G401 (cell line): ENCODE measurements at regions not wholly inside any gene's neighbourhood (a gene's known extent, or its start where the extent isn't known, plus 50 kb on each side); places are given as distances from the start of the nearest gene placed in this dataset.
"Not testable (repeated sequence)": the region's sequence is repeated elsewhere in the genome, so short reads cannot be mapped to it uniquely, and the experiment has no call there.

Experiments used
- DNase-seq: peaks from one replicate; pipeline ENCODE4 v3.0.0-alpha.2; 2015; ENCODE audit warnings: low spot score
- in situ Hi-C: cut with HindIII; loops from 2 replicates; pipeline ENCODE4 v1.10.0; 2016; ENCODE audit warnings: low sequenced_read_pairs, mixed read lengths

DNA sequence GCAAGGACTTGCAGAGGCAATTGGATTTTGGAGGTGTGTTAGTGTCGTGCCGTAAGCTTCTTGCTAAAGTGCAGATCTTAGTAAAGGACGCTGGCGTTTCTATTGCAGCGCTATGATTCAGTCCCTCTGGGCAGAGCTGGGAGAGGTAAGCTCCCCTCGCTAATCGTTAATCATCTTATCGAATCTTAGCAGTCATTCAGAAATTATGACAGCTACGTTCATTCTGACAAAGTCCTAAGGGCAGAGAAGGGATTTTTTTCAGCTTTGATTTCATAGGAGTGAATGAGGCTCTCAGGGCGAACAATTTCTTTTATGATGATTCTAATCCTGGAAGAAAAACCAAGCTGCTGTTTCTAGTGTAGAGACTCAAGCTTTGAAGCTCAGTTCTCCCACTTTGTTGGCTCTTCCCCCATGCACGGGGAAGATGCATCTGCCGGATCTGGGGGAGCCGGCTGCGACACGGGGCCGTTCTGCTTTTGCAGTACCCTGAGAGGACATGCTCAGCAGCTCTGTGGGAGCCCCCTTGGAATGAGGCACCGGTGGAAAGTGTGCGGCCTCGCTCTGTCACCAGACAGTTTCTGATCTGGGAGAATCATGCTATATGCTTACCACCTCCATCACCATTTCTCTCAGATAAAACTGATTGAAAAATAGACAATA lies 79.1 kb upstream of the SLC22A23 start:
- DNase-seq, result no peak
- in situ Hi-C loops, result no loop called here

- in situ Hi-C loops, result no loop called here
Observed at GRCh38 chr6:3535033-3535775, 78.4 kb upstream of the SLC22A23 start.

GRCh38 chr6:3534599-3534998 lies 77.7 kb upstream of the SLC22A23 start:
- in situ Hi-C loops, result no loop called here
- DNase-seq, result no peak

More at GRCh38 chr6:3535033-3535775, 78.4 kb upstream of the SLC22A23 start:
- no peak for DNase-seq

DNA sequence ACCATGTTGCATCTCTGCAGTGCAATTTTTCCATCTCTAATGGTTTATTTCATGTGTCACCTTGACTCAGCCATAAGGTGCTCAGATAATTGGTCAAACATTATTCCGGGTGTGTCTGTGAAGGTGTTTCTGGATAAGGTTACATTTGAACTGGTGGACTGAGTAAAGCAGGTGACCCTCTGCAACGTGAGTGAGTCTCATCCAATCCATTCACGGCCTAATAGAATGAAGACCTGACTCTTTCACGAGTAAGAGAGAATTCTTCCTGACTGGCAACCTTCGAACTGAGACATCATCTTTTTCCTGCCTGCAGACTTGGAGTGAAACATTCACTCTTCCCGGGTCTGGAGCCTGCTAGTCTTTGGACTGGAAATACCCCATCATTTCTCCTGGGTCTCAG lies 77.1 kb upstream of the SLC22A23 start:
- no peak for DNase-seq
- in situ Hi-C loops, result no loop called here

- in situ Hi-C loops, result no loop called here
- no peak for DNase-seq
Observed at GRCh38 chr6:3532296-3532916, 75.6 kb upstream of the SLC22A23 start.

DNA sequence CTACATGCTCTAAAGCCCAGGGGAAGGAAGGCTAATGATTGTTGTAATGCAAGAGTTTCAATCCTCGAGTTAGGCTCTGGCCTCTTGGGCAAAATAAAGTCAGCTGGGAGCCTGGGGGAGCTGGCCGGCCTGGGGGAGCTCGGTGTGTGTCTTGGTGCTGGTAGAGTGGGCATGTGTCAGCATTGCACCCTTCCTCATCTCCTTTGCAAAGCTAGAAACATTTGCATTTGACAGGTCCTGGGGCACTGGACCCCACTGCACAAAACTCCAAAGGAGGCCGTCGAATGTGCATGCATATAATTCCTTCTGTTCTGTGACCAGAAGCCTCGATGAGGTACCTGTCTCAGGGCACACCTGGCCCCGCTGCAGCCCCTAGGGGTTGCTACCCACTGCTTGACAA lies 74.6 kb upstream of the SLC22A23 start:
- no peak for DNase-seq
- in situ Hi-C loops, result no loop called here

- in situ Hi-C loops, result no loop called here
- no peak for DNase-seq
Observed at GRCh38 chr6:3530515-3530914, 73.7 kb upstream of the SLC22A23 start.

GRCh38 chr6:3529721-3530120 lies 72.9 kb upstream of the SLC22A23 start:
- in situ Hi-C loops, result no loop called here
- no peak for DNase-seq

DNA sequence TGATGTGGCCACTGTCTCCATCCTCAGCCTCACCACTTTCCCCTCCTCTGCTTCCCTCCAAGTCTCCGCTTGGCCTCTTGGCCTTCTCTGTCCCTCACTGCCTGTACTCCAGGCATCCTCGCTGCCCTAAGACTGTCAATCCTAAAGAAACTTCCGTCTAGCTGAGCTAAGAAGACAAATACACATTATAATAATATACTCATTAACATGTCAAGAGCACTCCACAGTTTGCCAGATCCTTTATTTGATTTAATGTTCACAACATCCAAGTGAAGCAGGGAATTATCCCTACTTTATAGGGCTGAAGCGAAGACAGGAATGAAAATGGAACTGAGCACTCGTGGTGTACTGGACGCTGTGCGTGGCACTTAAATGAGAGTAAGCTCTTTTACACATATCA lies 72.4 kb upstream of the SLC22A23 start:
- in situ Hi-C loops, result no loop called here
- DNase-seq, result no peak

DNA sequence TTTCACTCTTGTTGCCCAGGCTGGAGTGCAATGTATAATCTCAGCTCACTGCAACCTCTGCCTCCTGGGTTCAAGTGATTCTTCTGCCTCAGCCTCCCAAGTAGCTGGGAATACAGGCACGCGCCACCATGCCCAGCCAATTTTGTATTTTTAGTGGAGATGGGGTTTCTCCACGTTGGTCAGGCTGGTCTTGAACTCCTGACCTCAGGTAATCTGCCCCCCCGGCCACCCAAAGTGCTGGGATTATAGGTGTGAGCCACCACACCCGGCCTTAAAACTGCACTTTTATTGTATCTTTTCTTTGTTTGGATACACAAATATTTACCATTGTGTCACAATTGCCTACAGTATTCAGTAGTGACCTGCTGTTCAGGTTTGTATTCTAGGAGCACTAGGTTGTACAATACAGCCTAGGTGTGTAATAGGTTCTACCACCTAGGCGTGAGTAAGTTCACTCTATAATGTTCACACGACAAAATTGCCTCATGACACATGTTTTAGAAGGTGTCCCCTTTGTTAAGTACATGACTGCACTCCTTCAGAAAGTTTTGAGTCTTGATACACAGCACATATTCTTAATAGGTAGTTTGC lies 71.3 kb upstream of the SLC22A23 start:
- in situ Hi-C loops, DNase-seq: not testable (repeated sequence)

DNA sequence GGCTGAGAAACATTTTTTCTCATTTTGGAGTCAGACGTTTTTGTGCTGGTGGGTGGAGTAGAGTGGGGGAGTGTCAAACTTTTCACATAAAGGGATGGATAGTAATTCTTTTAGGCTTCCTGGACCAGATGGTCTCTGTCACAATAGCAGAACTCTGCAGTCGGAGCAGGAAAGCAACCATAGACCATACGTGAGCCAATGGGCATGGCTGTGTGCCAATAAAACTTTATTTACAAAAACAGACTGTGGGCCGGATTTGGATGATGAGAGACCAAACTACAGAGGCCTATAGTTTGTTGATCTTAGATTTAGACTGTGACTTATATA lies 70.8 kb upstream of the SLC22A23 start:
- in situ Hi-C loops, result no loop called here

DNA sequence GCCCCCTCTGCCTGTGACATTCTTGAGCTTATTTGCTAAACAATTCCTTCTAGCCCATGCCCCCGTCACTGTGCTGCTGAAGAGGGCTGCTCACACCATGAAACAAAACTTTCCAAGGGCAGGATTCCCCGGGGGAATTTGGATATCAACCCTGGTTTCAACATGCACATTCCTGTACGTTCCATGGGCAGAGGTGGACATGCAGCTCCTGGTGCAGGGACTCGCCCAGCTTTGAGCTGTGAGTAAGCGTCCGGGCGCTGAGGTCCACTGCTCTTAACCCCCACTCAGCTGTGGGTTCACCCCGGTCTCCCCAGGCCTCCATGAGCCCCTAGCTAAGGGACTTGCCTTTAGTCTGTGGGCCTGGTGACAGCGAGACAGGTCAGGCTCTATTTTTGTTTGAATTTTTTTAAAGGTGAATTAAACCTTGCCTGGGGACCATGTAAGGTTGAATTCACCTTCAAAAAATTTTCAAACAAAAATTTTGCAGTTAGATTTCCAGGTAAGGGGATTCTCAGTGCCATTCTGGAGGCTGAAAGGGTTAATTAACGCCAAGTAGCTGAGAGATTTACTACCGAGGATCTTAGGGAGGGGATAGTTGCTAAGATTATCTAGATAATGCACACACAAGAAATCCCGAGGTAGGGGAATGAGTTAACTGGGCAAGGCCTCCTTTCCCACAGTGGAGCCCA lies 70.3 kb upstream of the SLC22A23 start:
- no peak for DNase-seq
- in situ Hi-C loops, result no loop called here

More for the DNA sequence above, 70.8 kb upstream of the SLC22A23 start:
- DNase-seq, result no peak

DNA sequence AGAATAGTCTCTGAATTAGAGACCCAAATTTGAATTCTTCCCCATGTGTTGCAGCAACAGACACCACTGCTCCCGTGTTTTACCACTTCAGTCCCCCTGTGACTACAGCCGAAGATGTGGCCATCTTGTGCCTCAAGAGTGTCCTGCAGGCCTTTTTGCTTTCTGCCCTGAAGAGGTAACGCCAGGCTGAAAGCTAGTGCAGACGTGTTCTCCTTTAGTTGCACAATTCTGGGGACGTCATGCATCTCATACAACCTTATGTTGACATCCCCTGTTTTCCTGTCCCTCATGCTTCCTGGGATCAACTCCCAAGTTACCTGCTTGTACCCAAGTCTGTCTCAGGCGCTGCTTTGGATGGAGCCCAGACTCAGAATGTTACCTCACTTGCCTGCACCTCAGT lies 69.1 kb upstream of the SLC22A23 start:
- DNase-seq, result no peak
- in situ Hi-C loops, result no loop called here

GRCh38 chr6:3524456-3524855 lies 67.6 kb upstream of the SLC22A23 start:
- DNase-seq, result no peak
- in situ Hi-C loops, result no loop called here

DNA sequence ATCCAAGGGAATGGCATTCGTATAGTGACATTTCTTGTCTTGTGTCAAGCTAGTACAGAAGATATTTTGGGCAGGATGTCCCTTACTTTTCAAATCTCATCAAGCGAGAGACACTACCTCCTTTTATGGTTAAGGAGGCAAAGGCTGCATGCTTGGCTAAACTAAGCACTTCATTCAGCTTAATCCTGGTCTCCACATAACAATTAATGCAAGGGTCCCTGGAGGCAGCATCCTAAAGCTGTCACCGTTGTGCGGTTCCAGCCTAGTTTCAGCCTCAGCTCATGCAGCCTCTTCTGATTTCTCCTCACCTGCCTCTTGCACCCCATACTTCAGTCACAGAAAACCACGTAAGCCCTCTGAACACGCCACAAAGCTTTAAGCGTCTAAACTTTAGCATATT lies 67.1 kb upstream of the SLC22A23 start:
- in situ Hi-C loops, result no loop called here
- no peak for DNase-seq

DNA sequence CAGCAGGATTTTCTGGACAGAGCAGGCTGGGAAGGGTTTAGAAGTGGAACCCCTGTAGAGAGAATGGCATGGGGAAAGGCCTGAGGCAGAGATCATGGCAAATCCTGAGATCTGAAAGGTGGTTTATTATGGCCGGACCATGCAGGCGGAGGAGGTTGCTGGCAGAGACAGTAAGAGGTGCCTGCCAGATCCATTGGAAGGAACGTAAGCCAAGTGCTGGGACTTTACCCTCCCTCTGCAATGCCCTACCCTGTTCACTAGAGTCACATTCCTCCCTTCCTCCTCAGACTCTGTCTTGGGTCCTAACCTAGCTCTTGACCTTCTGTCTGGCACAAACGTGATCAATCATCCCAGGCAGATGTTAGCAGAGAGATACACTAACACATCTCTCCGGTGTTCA lies 66.4 kb upstream of the SLC22A23 start:
- in situ Hi-C loops, result no loop called here
- peak; percentile 23 for DNase-seq

DNA sequence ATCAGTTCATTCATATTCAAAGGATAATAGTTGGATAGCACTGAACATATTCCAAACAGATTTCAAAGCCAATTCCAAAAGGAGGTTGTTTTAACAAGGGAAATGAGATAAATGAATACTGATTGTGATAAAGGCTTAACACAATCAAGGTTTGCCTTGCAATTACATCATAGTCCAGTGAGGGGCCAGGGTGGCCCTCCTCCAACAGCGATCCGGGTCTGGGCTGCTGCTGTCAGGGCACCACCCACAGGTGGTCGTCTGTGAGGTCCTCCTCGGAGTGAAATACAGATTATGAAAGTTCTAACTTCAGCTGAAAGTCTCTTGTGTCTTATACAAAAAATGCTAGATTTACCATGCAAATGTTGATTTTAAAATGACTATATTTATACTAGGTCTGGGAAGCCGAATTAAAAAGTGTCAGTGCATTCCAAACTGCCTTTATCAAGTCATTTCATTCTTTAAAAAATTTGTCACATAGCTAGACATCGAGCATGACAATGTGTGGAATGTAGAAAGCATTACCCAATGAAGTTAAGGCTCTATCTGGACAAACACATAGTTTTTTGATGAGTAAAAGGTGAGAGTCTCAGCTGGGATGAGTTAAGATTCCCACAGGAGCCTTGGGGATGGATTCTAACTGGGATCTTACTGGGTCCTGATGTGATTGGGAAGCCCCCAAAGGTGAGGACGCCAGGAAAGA lies 65.9 kb upstream of the SLC22A23 start:
- in situ Hi-C loops, result no loop called here

DNA sequence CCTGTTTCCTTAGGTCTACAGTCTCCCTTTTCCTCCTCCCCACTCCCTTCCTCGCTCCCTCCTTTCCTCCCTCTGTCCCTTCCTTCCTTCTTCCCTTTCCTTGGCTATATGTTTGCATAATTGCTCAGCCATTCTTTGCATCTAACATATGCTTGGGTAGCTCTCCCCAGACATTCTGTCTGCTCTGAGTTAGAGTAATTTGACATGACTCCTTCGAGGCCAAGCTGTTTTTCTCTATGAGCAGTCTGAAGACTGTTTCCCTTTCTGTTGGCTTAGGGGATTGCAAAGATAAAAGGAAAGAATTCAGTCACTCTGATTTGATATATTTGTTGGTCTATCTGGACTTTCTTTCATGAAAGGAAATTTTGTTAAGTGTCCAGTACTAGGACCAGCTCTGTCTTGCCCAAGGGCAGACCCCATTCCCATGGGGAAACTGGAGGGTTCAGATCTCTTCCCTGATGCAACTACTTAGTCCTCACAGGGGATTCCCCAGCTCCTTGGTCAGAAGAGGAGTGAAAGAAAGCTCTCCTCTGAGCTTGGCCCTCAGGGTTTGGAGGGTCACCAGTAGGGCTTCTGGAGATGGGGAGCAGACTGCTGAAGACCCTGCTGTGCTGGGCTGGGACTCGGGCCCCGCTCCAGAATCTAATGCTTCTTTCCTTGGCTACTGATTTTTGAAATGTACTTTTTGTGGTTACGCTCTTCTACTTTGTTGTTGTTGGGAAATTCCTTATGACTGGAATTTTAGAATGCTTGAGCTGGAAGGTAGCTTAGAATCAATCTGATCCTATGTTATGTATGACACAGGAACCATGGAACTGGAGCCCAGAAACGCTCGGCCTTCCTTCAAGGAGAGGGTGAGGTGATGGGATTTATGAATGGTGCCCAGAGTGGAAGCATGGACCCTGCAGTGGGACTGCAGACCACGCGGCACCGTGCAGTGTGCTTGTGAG lies 63.7 kb upstream of the SLC22A23 start:
- in situ Hi-C loops, result no loop called here
- no peak for DNase-seq

More for the DNA sequence above, 65.9 kb upstream of the SLC22A23 start:
- DNase-seq, result no peak
